ENCODE measurements at regions not wholly inside any gene's neighbourhood (a gene's known extent, or its start where the extent isn't known, plus 50 kb on each side); places are given as distances from the start of the nearest gene placed in this dataset.

GRCh38 chr10:62502995-62503613, 128.9 kb downstream of the ZNF365 start:
- TF ChIP-seq ZNF624 (tag by site-specific recombination; IDR thresholded peaks at IDR 0.05), result no peak
- TF ChIP-seq SP2 (tag by site-specific recombination; IDR thresholded peaks at IDR 0.05), result no peak
- TF ChIP-seq ZFP69B (tag by site-specific recombination; IDR thresholded peaks at IDR 0.05), result no peak
- no peak for TF ChIP-seq ATF2 (tag by site-specific recombination; IDR thresholded peaks at IDR 0.05; ENCODE audit: low read depth)
- no peak for TF ChIP-seq YY1 (tag by site-specific recombination; IDR thresholded peaks at IDR 0.05)
- no peak for TF ChIP-seq GLI4 (tag by site-specific recombination; IDR thresholded peaks at IDR 0.05)
- TF ChIP-seq ZBTB17 (tag by site-specific recombination; IDR thresholded peaks at IDR 0.05), result no peak
